Hepatocyte (in vitro differentiated cells): ENCODE measurements at regions not wholly inside any gene's neighbourhood (a gene's known extent, or its start where the extent isn't known, plus 50 kb on each side); places are given as distances from the start of the nearest gene placed in this dataset.

ENCODE experiments used
- EZH2phosphoT487 ChIP-seq: fragments of 200-600 bp; sonication (generic); IDR thresholded peaks from one replicate; pipeline ENCODE4 v1.6.1; 2018; ENCODE audit warnings: antibody characterized with exemption, mild to moderate bottlenecking, low read depth, moderate library complexity; ENCODE audit not compliant: unreplicated experiment, severe bottlenecking
- TF ChIP-seq, protein P1 (sequence below): fragments of 200-600 bp; sonication (generic); IDR thresholded peaks from 2 replicates; pipeline ENCODE4 v1.5.1; 2016; ENCODE audit warnings: antibody characterized with exemption, mild to moderate bottlenecking; ENCODE audit not compliant: poor library complexity

DNA sequence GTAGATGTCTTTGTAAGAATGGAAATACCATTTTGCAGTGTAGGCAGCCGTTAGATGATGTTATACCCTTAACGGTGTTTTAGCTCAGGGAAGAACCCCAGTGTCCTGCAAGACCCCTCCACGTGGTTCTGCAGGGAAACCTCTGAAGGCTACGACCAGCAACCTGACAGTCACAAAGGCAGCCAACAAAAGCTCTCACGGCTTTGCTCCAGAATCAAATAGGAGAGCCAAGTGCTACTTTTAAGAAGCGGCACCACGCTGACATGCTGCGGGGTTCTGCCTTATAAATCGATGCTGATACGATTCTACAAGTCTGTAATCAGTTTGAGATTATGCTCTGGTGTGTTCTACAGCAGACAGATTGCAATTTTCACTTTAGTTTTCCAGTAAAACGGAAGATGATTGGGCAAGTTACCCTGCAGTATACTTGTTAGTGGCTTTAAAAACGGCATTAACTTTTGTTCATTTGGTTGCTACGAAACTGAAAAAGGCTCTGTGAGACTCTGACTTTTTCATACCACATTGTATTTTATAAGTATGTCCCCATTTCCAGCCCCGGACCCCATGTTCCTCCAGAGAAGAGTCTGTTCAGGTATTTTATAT lies 312.9 kb downstream of the SAMD5 start:
- TF ChIP-seq, protein P1, sequence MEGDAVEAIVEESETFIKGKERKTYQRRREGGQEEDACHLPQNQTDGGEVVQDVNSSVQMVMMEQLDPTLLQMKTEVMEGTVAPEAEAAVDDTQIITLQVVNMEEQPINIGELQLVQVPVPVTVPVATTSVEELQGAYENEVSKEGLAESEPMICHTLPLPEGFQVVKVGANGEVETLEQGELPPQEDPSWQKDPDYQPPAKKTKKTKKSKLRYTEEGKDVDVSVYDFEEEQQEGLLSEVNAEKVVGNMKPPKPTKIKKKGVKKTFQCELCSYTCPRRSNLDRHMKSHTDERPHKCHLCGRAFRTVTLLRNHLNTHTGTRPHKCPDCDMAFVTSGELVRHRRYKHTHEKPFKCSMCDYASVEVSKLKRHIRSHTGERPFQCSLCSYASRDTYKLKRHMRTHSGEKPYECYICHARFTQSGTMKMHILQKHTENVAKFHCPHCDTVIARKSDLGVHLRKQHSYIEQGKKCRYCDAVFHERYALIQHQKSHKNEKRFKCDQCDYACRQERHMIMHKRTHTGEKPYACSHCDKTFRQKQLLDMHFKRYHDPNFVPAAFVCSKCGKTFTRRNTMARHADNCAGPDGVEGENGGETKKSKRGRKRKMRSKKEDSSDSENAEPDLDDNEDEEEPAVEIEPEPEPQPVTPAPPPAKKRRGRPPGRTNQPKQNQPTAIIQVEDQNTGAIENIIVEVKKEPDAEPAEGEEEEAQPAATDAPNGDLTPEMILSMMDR = no peak
- no peak for TF ChIP-seq EZH2phosphoT487
